Stimulated activated CD4-positive, alpha-beta T cell treated with anti-CD3 and anti-CD28 coated beads, Interleukin-2, amount 100 ng/mL, for 24 hours (primary cell): ENCODE measurements at regions not wholly inside any gene's neighbourhood (a gene's known extent, or its start where the extent isn't known, plus 50 kb on each side); places are given as distances from the start of the nearest gene placed in this dataset.
"Not testable (repeated sequence)": the region's sequence is repeated elsewhere in the genome, so short reads cannot be mapped to it uniquely, and the experiment has no call there.

Source experiments
- DNase-seq, 2 donors: peaks; one replicate each; pipeline ENCODE4 v3.0.0-alpha.2; 2020

- no peak for DNase-seq
Measured at GRCh38 chr12:67457136-67457535, 188.0 kb downstream of the CAND1 start.

GRCh38 chr12:67457778-67458665 is 188.9 kb downstream of the CAND1 start:
- no peak for DNase-seq

DNA sequence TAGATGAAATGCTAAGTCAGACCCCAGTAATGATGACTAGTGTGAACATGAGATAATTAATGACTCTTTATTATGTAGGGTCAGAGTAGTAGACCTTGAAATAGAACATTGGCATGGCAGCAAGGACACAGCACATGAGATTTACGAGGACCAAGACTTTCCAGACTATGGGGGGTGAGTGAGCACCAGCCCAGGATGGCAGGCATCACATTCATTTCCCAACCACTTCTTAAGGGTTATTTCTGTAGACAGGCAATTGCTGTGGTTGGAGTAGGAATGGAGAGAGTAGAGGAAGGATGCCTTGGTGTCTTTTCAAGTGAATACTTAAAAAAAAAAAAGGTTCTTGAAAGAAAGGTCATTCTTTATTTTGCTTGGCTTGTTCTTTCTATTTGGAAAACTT is 189.4 kb upstream of the DYRK2 start:
- DNase-seq = no peak

DNA sequence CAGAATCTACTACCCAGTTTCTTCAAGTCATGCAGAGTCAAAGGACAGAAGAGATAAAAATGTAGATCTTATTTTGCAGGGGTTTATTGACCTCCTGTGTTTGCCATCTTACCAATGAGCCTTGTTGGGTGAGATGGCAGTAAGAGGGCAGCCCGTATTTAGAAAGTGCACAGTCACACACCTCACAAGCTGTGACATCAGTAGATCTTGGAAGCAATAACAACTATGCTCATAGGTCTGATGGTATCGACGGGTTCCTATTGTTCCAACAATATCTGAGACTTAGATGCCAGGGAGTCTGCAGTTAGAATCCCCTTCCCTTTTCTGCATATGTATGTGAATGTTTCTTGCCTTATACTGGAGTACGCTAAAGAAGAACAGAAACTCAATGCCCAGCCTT is 189.0 kb upstream of the DYRK2 start:
- no peak for DNase-seq

DNA sequence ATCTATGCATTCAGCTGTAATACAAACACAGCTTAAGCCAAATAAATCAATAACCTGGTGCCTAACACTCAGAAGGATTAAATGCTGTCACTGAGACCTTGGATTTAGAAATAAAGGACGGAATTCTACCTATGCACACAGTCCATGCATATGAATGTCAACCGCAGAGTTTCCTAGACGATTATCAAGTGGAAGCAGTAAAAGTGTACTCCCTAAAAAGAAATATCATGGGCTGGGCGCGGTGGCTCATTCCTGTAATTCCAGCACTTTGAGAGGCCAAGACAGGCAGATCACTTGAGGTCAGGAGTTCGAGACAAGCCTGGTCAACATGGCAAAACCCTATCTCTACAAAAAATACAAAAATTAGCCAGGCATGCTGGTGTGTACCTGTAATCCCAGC is 188.2 kb upstream of the DYRK2 start:
- DNase-seq = no peak

DNA sequence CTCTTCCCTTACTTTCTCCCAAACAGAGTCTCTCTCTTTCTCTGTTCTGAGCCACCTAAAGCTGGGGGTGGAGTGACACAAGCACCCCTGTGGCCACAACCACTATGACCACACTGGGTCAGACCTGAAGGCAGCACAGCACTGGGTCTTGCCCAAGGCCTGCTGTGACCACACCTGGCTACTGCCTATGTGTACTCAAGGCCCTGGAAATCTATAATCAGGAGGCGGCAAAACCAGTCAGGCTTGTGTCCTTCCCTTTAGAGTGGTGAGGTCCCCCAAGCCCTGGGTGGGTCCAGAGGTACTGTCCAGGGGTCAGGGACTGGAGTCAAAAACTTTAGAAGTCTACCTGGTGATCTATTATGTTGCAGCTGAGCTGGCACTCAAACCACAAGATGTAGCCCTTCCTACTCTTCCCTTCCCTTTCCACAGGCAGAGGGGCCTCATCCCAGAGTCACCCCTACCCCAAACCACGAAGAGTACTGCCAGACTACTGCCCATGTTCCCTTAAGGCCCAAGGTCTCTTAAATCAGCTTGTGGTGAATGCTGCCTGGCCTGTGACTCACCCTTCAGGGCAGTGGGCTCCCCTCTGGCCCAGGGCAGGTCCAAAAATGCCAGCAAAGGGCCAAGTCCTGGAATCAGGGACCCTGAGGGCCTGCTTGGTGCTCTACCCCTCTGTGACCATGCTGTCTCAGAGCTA is 179.8 kb upstream of the DYRK2 start:
- DNase-seq = no peak

DNA sequence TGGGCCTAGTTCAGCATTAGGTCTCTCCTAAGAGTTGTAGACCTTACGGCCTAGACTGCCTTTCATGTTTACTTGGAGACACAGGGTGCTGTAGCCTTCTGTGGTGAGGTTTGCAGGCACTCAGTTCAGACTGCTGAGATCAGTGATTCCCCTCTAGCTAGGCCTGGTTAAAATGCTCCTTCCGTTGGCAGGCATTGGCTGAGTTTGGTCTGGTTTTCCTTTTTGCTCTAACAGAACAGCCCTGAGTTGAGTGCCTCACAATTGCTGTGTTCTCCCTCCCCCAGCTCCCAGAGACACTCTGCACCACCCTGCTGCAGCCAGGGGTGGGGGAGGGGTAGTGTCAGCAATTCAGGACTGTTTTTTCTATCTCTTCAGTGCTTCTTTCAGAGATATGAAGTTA is 178.9 kb upstream of the DYRK2 start:
- DNase-seq = no peak

DNA sequence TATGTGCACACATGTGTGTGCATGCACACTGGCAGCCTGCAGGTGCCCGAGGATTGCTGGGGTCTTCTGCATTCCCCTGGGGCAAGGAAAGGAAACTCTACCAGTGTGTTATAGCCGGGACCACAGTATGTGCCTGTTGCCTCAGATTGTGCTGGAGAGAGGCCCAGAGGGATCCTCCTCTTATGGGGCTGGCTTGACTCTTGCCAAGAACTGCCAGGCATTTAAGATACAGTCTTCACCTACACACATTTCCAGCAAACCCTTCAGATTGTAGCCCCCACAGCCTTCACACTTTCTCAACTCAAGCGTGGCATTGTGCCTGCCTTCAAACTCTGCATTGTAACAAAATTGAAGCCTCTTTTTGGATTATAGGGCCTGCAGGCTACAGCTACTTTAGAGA is 176.7 kb upstream of the DYRK2 start:
- no peak for DNase-seq

GRCh38 chr12:67472539-67472938 is 176.0 kb upstream of the DYRK2 start:
- no peak for DNase-seq

DNA sequence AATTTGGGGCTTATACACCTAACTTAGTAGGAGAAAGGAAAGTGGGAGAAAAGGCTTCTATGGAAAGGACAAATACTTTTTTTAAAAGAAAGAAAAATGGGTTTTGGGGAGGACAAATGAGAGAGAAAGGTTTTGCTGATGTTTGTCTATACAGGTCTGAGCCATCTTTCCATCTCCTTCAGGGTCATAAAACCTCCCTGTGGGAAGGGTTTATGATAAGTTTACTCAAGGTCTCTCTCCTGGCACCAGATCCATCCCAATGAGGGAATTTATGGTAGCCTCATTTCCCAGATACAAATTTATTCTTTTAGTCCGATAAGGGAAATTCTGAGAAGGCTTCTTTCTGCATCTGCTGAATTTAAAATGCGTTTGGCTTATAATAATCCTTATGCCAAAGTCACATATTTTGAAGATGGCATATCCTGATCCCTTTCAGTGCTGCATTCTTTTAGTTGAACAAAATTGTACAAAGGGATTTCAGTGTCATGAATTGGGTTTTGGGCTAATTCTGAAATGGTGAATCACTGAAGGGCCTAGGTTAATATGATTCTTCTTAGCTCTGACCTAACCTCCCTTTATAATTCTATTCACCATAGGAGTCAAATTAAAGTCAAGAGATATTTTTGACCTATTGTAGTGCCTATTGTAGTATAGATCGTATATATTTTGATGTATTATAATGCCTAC is 173.5 kb upstream of the DYRK2 start:
- no peak for DNase-seq

- DNase-seq = no peak
Measured at GRCh38 chr12:67475725-67476124, 172.8 kb upstream of the DYRK2 start.

DNA sequence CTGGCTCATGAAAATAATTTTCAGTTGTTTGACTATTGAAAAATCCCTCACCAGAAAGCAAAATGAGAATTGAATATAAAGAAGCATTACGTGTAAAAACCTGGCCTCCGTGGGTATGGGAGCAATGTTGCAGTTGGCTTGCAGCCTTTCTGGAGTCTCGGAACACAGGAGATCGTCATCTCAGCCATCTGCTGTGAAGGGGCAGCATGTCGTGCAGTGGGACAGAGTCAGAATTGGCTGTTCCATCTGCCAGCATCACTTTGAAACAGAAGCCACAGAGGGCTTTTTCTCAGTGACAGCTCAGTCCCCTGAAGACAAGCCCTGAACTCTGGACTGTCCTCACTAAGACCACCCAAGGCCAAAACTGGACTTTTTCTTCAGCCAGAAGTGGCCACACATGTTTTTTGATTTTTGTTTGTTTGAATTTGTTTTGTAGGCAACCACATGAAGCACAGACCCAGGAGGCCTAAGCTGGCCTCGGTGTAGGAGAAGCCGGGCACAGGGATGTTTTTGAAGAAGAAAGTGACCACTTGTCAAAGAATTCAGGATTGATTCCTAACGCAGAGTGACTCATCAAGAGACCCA is 170.8 kb upstream of the DYRK2 start:
- DNase-seq = no peak

DNA sequence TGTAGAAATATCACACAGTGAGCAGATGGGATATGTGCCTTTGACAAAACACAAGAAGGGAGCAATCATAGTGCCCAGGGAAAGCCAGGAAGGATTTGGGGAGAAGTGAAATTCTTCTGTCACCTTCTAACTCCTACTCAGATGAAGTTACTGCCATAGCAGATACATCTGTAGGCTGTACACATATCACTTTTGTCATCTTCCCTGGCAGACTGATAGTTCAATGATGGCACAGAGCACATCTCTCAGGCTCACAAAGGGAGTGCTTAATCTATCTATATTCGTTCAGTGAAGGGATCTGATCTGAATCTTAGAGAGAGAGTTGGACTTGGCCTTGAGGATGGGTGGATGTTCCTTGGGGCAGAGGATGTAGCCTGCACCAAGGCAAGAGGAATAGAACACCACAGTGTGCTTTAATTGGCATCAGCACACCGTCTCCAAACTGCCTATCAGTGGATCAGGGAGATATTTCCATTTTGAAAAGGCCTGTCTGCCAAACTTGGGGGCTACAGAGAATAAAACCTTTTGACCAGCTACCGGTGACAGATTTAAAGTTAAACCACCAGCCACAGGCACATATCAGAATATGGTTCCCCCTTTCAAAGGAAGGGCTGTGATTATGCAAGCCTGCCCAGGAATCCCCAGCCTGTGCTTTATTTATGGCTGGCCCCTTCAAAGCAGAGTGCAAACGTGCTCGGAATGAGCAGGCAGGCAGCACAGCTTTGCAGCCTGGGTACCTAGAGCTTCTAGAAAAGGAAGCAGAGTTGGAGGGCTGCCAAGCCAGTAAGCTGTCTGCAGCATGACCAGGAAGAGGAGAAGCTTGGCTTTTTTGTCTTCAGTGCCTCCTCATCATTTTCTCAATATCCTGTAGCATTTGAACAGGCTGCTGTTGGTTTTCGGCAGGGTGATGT is 165.5 kb upstream of the DYRK2 start:
- peak; percentile 56 to 59 for DNase-seq

- no peak for DNase-seq
Measured at GRCh38 chr12:67483871-67484554, 164.5 kb upstream of the DYRK2 start.

GRCh38 chr12:67484791-67485480 is 163.6 kb upstream of the DYRK2 start:
- DNase-seq = no peak

GRCh38 chr12:67486671-67487070 is 161.9 kb upstream of the DYRK2 start:
- DNase-seq = no peak

- DNase-seq = not testable (repeated sequence)
Measured at GRCh38 chr12:67488349-67488748, 160.2 kb upstream of the DYRK2 start.

GRCh38 chr12:67489007-67489406 is 159.5 kb upstream of the DYRK2 start:
- no peak for DNase-seq

DNA sequence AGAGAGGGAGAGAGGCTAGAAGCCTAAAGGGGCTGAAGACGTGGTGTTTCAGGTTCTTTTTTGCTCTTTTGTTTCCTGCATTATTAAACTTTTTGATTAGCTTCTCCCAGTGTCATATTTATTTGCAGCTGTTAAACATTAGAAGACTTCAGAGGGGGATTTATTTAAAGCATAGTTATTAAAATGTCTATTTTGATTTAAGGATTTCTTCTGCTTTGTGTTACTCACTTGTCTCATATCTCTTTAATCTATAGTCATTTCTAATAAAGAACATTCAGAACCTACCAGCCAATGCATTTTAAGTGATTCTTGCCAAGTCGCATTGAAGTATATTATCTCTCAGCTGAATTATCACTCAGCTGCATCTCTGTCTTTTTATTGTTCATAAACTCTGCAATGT is 152.0 kb upstream of the DYRK2 start:
- DNase-seq = no peak

DNA sequence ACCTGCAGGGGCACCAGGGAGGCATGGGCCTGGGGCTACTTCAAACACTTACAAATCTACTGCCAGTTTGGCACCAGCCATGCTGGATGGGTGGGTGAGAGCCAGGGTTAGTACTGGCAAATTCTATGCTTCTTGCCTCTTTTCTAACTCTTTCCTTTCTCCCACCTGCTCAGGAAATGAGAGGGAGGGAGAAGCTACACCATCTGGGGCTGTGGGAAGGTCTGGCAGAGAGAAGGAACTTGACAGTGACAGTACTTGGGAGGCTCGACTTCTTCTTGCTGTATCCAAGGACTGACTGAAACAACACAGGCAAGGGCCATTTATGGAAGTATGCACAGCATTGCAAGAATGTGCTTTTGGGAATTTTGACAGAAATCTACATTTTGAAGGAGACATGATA is 149.6 kb upstream of the DYRK2 start:
- DNase-seq = no peak

DNA sequence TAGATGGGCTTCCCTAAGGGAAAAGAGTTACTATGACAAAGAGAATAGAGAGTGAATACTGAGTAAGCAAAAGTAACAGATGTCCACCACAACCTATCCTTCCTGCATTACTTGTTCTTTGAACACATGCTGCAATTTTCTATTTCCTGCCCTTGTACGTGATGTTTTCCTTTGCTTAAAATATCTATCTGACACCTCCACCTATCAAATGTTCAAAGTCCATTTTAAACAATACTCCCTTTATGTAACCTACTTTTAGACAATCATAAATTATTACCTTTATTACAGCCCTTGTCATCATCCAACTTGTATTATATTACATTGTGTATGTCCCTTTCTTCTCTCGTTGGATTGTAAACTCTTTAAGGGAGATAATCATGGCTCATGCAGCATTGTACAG is 147.2 kb upstream of the DYRK2 start:
- DNase-seq = no peak
